NCI-H2171 (cell line): ENCODE measurements at regions not wholly inside any gene's neighbourhood (a gene's known extent, or its start where the extent isn't known, plus 50 kb on each side); places are given as distances from the start of the nearest gene placed in this dataset.

ENCODE experiments used
- DNase-seq: peaks from one replicate; lab custom pipeline; 2025; lab: John Stamatoyannopoulos, UW

DNA sequence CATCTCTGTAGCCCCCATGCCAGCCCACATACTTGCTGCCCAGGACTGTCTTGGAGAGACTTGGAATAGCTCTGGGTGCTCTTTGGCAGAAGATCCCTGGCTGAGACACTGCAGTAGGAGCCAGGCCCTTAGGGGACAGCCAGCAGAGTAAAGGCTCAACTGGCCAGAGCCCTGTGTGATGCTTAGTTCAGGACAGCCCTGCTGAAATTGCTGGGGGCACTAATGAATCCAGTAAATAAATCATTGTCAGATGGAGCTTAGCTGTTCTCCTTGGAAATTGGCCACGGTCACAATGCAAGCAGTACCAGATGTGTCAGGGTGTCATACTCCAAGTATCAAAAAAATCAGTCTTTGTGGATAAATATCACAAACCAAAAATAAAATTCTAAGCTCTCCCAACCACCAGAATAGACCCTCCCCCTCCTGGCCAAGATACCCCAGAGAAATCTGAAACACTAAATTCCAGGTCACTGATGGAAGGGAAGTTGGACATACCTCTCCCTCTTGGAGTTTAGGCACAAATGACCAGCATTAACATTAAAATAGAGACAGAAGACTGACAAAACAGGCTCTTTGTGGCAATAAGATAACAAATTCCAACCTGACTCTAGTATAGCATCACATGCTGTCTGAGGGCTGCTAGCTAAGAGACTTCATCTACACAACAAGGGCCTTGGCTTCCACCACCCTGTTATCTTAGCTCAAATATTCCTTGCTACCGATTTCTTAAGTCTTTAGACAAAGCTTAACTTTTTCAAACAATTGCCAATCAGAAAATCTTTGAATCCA is 83.2 kb upstream of the DNAH14 start:
- no peak for DNase-seq

DNA sequence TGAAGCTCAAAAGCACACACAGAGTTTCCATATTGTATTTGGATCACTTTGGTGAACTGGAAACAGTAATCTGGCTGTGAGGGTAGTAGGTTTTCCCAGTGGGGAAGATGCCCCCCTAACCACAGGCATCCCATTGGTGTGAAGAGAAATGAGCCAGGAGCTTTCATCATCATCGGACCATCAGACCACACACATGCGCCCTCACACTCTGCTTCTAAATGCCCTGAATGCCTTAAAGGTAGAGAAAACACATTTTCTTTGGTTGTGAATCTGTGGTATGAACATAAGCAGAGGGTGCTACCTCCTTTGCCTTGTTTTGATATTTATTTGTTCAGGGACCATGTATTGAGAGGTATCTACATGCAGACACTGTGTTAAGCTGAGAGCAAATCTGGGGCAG is 79.0 kb upstream of the DNAH14 start:
- no peak for DNase-seq

DNA sequence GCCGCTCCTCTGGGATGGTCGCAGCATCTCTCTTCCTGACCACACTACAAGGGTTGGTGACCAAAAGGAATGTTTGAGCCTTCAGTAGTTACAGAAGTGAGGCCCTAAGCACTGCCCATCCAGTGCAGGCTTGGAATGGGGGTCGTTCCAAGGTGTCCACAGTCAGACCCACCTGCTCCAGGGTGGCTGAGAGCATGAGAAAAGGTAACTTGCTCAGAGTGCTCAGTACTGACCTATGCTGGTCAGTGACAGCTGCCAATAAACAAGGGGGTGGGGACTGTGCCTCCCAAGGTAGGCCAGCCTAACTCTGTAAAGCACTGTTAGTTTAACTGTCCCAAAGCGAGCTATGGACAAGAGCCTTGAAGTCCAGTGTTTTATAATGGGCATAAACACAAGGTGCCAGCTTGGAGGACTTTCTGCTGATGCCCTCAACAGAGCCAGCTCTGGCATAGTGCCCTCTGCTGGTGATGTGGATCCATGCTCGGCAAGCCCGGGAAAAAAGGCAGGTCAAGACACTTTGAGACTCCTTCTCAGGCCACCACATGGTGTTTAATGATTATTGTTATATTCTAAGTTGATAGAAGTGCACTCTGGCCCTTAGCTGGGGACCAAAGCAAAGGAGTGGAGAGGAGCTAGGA is 78.1 kb upstream of the DNAH14 start:
- DNase-seq, result no peak

DNA sequence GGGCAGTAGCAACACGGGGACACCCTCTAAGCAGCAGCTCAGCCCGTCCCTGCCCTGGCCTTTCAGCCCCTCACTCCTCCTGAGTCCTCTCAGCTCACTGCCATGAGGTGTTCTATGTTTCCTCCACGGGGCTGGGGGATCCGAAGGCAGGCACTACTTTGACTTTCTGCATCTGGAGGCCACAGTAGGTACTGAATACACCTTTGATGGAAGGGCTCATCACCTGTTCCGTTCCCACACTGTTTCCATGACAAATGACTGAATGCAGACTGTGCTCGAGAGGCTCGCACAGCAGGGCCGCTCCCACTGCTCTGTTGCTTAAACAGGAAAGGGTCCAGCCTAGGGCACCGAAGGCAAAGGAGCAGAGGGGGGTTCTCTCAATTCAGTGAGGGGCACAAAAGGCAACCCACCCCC is 77.6 kb upstream of the DNAH14 start:
- no peak for DNase-seq

DNA sequence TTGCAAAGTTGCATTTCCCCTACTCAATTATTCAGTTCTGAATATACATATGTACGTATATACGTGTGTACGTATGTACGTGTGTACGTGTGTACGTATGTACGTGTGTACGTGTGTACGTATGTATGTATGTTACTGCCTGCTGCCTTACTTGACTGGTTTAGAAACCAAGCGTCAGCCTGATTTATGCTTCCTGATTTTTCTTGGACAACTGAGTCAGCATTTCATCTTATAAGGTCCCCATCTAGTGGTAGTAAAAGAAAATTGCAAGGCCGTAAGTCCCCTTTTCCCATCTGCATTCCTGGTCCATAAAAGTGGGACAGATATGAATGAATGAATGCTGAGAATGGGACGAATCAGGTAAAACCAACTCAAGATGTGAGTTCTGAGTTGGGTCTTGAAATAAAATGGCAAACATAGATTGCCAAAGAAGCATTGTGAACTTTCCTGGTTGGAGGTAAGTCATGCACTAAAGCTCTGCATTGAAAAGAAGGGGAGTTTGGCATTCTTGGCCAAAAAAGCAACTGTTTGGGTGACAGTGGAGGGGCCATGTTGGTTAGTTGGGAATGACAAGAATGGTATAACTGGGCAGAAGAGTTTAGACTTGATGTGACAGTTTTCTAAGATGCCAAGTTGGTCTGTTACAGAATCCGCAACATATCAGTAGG is 76.4 kb upstream of the DNAH14 start:
- peak; percentile 24 for DNase-seq

DNA sequence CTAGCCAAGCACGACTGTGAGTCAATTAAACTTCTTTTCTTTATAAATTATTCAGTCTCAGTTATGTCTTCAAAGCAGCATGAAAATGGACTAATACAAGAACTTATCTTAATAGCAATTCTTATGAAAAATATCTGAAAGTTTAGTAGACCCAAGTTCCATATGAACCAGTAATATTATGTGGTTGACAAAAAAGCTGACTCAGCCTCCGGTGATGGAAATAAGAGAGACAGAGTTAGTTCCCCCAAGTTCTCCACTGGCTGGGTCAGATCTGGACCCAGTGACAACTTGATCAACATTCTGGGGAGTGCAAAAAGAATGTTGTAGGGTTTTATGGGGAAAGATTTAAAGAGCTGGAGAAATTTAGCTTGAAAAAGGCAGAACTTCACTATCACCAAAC is 72.5 kb upstream of the DNAH14 start:
- DNase-seq, result no peak

DNA sequence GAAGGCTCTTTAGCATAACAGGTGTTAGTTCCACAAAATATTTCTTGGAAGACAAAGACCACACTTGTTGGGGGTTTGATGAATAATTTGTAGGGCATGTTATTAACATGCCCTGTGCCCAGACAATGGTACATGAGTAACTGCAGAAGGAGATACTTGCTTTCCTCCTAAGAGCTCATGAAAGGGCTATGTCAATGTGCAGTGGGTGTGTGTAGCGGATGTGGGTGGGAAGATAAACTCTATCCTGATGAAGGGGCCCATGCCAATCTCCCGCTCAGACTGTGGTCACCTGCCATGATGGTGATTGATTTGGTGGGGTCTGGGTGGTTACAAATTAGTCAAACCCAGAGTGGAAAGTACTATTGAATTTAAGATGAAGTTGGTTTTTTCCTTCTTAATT is 69.8 kb upstream of the DNAH14 start:
- no peak for DNase-seq

DNA sequence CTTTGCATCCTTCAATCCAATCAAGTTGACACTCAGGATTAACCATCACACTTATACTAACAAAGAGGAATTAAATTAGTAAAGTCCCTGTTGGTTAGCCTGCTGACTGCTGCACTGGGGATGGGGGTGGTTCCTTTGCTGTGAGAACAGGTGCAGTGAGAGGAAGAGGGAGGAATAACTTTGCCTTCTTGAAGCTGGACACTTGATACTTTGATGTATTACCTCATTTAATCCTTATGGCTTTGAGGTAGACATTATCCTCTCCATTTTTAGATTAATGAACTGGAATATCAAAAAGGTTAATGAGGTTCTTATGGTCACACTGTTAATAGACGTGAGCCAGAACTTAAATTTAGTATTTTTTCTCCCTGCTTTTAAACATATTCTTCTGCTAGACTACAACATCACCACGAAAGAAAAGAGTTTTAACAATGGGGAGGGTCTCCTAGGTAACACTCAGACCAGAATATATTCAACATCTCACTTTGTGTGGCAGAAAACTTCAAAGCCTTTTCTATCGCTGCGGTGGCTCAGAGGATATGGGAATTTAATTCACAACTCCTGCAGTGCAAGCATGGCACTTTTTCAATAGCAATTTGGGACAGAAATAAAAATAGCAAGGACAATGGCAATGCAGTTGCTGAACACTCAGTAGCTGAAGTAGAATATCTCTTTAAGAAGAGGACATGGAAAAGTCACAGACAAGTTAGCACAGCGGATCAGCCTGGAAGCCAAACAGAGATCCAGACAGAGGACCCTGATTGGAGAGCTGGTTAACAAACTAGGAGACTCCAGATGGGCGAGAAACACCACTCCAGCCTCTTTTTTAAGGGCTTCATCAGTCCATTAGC is 68.8 kb upstream of the DNAH14 start:
- no peak for DNase-seq

DNA sequence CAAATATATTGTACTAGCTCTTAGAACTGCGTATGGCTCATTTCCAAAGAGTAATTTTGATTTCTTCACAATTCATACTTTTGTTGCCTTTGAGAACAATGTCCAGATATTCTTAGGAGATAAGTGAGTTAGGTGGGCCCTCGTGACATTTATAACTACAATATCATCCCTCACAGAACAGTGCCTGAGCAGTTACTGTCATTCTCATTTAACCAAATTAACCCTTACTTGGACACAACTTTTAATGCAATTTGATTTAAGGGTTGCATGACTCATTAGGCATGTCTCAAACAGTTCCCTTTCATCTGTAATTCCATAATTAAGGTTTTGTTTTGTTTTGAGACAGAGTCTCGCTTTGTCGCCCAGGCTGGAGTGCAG is 68.1 kb upstream of the DNAH14 start:
- no peak for DNase-seq

DNA sequence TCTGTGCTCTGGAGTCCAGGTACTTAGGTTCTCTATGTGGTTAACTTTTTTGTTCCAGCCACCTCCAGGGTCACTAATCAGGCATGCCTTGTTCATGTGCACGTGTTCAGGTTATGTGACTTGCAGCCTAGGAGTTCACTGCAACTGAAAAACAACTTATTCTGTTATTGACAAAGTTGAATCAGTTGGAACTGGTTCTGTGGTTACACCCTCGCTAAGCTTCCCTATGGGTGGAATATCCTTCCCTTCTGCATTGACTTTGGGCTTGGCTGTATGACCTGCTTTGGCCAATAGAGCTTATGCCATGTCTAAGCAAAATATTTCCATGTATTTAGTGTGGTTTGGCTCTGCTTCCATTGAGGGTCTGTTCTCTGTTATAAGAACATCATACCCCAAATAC is 66.0 kb upstream of the DNAH14 start:
- DNase-seq, result no peak

DNA sequence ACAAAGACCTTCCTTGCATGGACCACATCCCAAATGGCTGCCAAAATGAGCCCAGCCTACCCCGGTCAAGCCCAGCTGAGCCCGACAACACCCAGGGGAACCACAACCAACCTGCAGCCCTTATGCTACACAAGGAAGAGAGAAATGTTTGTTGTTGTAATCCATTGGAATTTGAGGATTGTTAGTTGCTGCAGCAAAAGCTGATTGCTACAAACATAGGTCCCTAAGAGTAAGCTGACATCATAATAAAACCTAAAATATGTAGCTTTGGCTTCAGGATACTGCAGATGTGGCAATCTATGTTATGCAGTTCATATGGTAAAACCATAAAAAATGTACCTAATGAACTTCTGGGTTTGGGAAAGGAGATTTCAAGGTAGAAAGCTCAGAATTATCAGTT is 65.5 kb upstream of the DNAH14 start:
- no peak for DNase-seq

DNA sequence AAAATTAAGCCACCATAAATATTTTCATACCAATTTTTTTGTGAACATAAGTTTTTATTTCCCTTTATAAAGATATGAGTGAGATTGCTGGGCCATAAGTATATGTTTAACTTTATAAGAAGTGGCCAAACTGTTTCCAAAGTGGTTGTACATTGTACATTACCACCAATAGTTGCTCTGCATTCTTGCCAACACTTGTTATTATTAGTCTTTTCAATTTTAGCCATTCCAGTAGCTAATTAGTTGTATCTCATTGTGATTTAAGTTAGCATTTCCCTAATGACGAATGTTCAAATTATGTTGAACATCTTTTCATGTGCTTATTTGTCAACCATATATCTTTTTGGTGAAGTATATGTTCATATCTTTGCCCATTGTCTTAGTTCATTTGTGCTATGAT is 64.0 kb upstream of the DNAH14 start:
- DNase-seq, result no peak

DNA sequence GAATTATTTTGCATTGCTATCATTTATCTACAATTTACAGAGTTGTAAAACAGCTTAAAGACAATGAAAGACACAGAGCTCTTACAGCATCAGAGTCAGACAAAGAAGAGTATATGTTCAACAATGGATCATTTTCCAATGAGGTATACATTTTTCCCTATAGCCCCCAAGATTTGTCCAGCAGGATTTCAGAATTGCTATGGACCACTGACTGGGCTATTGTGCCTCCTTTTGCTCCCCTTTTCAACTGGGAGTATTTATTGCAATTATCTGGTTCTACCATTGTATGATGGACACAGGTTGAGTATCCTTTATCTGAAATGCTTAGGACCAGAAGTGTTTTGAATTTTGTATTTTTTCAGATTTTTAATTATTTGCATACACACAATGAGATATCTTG is 62.5 kb upstream of the DNAH14 start:
- DNase-seq, result no peak

DNA sequence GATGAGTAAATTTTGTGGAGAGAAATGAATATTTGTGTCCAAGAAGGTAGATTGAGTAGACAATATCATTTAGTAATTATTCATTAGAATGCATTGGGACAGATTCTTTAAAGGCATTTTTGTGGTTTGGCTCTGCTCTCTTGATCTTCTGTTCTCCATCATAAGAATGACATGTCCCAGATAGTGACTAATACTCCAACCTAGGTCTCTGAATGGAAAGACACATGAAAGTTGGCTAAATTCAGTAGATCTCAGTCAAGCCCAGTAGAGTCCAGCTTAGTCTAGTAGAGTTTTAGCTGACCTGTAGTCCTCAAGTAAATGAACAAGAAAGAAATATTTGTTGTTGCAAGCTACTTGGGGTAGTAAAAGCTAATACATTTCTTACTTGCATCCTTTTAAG is 61.8 kb upstream of the DNAH14 start:
- no peak for DNase-seq

DNA sequence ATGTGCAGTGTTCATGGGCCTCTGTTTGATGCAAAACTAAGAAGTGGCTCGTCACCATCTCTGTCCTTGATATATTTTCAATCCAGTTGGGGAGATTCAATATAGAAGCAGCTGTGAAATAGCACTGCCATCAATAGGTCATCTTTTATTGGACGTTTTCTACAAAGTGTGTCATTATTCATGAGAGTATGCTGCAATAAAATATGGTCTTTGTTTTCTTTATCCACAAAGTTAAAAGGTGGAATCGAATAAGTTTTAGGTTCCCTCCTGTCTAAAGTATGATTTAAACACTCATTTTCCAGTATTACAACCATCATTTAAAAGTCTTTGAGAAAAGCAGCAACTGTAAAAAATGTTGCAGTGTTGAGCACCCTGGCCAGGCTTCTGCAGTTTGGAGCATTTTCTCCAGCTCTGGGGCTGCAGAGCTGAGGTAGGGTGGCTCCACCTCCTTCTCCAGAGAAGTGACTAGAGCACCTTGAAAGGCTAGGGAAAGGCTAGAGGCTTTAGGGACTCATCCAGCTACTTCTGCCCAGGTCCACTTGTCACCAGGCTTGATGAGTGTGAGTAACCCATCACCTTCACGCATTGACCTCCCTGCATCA is 56.5 kb upstream of the DNAH14 start:
- no peak for DNase-seq

DNA sequence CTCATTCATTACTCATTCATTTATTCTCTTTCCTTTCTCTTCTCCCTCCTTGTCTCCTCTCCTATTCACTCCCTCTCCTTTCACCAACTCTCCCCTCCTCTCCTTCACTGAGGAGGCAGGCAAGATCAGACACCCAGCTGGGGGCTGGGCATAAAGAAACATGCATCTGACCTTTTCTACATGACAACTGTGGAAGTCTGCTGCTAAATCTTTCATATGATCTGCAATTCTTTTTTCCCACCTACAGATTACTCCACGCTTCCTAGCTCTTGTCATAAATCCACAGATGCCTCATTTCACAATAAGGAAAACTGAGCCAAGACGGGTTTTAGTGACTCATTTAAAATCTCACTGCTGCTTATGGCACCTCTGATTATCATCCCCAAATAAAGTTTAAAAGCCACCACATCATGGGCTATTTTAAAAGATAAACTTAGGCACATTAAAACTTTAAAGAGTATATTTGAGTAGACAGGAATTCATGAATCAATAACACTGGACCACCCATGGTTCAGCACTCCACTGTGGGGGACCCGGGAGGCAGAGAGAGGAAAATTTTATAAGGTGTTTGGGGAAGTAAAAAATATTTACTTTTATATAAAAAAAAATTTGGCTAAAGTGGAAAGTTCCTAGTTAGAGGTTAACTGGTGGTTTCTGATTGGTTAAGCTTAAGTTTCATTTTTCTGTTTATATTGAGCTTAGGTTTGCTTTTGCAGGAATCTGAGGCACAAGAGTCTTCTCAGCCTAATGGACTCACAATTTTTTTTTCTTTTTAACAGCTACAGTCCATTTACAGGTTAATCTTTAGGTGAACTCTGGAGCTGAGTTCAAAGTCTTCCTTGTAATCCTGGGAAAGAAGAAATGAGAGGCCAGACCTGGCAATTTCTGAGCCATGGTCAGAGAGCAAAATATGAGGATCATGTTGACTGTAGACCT is 55.8 kb upstream of the DNAH14 start:
- no peak for DNase-seq

DNA sequence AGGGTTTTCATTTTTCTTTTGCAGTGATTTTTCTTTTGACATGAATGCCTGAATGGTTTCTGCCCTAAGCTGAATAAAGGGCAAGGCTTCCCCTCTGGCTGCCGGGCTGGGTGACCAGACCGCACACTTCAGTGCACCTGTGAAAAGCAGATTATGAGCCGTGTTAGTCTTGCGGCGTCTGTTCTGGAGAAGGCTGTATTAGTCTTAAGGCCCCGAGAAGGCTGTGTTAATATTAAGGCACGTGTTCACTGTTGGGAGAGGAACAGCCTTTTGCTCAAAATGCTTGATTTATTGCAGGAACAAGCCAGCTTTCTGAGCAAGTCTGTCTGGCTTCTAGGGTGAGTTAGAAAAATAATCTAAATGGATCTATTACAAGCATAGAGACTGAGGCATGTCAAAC is 54.7 kb upstream of the DNAH14 start:
- no peak for DNase-seq

DNA sequence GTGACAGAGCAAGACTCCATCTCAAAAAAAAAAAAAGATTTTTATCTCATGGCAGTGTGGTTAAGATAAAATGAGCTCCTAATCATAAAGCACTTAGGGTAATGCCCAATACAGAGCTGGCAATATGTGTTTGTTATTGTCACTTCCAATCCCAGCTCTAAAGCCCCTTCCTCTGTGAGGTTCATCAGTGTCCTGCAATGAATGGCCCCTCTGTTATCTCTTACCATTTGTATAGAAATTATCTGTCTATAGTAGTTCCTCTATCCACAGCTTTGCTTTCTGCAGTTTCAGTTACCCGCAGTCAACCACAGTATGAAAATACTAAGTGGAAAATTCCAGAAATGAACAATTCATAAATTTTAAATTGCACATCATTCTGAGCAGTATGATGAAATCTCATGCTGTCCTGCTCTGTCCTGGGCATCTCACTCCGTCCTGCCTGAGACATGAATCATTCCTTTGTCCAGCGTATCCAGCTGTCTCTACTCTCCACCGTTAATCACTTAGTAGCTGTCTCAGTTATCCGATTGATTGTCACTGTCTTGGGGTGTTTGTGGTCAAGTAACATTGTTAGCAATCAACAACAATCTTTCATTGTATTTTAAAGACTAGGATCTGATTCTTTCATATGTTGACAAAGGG is 50.2 kb upstream of the DNAH14 start:
- DNase-seq, result no peak
